A549 (cell line): ENCODE measurements at regions not wholly inside any gene's neighbourhood (a gene's known extent, or its start where the extent isn't known, plus 50 kb on each side); places are given as distances from the start of the nearest gene placed in this dataset.
A peak's percentile ranks its signal among the peaks of the same experiment; 100 is the strongest.

ENCODE experiments used
- ATAC-seq, 2 experiments: fragments of 200-7000 bp in 1 of 2; fragments of >200 bp in 1 of 2; cut with Nextera tagmentation in 1 of 2; cut with Tn5 transposase in 1 of 2; 3 replicates each; pipeline versions ENCODE4 v1.8.0 to v1.9.1; 2018 to 2020; ENCODE audit warnings: mild to moderate bottlenecking in 1 of 2, moderate library complexity in 1 of 2
- CTCF ChIA-PET: fragments of 300-600 bp; sonication (Branson Sonifier 250); formaldehyde crosslinking; extraction: SDS; loops from one replicate; lab custom pipeline; 2021; ENCODE audit warnings: antibody characterized with exemption, inconsistent platforms; lab: Yijun Ruan, JAX
- POLR2A ChIA-PET: fragments of 350-600 bp; formaldehyde crosslinking; extraction: SDS; loops from one replicate; lab custom pipeline; 2021; ENCODE audit warnings: antibody characterized with exemption, inconsistent platforms; lab: Yijun Ruan, JAX
- DNase-seq, 2 experiments: peaks; one replicate each; pipeline versions ENCODE4 v3.0.0 to v3.0.0-alpha.2; 2011 to 2016; ENCODE audit warnings: low read depth in 1 of 2, low spot score in 1 of 2
- FAIRE-seq: peaks from 2 replicates; lab custom pipeline; 2011; peaks lifted over from hg19 to GRCh38; lab: Jason Lieb, UNC
- H3K27ac ChIP-seq, 2 experiments: fragments of >200 bp; sonication (Bioruptor Twin); formaldehyde crosslinking; 3 replicates each; pipeline ENCODE4 v1.5.1; 2016 to 2017
- H3K4me1 ChIP-seq: fragments of >200 bp; sonication (Bioruptor Twin); formaldehyde crosslinking; 3 replicates; pipeline ENCODE4 v1.6.1; 2016
- H3K4me2 ChIP-seq: fragments of >200 bp; sonication (Bioruptor Twin); formaldehyde crosslinking; 3 replicates; pipeline ENCODE4 v1.6.1; 2016
- H3K4me3 ChIP-seq: fragments of >200 bp; sonication (Bioruptor Twin); formaldehyde crosslinking; 3 replicates; pipeline ENCODE4 v1.5.1; 2016
- H3K9me3 ChIP-seq: fragments of >200 bp; sonication (Bioruptor Twin); formaldehyde crosslinking; 3 replicates; pipeline ENCODE4 v1.6.1; 2016
- CBX2 ChIP-seq: fragments of 200-600 bp; sonication (generic); IDR thresholded peaks from 2 replicates; pipeline ENCODE4 v1.6.1; 2016; ENCODE audit warnings: low read depth, mild to moderate bottlenecking, borderline replicate concordance
- CBX8 ChIP-seq: fragments of 200-600 bp; sonication (generic); IDR thresholded peaks from 2 replicates; pipeline ENCODE4 v1.6.1; 2016
- CHD4 ChIP-seq: fragments of 200-600 bp; sonication (generic); IDR thresholded peaks from 2 replicates; pipeline ENCODE4 v1.6.1; 2016; ENCODE audit warnings: antibody characterized with exemption, mild to moderate bottlenecking, borderline replicate concordance
- CTCF ChIP-seq: fragments of >200 bp; sonication (Bioruptor Twin); formaldehyde crosslinking; IDR thresholded peaks from 3 replicates; pipeline ENCODE4 v1.5.1; 2016
- E2F6 ChIP-seq: IDR thresholded peaks from 2 replicates; pipeline ENCODE4 v1.6.1; 2012; ENCODE audit warnings: low read depth, borderline replicate concordance
- EP300 ChIP-seq, 2 experiments: fragments of >200 bp; sonication (Bioruptor Twin); formaldehyde crosslinking; IDR thresholded peaks; 2 replicates in 1 of 2; 3 replicates in 1 of 2; pipeline ENCODE4 v1.6.1; 2016 to 2017
- FOXS1 ChIP-seq: fragments of 250-450 bp; sonication (Bioruptor Pico); IDR thresholded peaks from 2 replicates; pipeline ENCODE4 v1.5.0; 2020; ENCODE audit warnings: mild to moderate bottlenecking, moderate library complexity
- HES2 ChIP-seq: fragments of >200 bp; sonication (Bioruptor Twin); formaldehyde crosslinking; IDR thresholded peaks from 2 replicates; pipeline ENCODE4 v1.6.1; 2016
- HOXB13 ChIP-seq: fragments of 250-450 bp; sonication (Bioruptor Pico); IDR thresholded peaks from 2 replicates; pipeline ENCODE4 v1.5.0; 2020; ENCODE audit warnings: low read depth, mild to moderate bottlenecking, moderate library complexity
- MAFK ChIP-seq: fragments of 450-650 bp; IDR thresholded peaks from 2 replicates; pipeline ENCODE4 v1.6.1; 2014; ENCODE audit not compliant: partially characterized antibody
- MYC ChIP-seq: IDR thresholded peaks from 2 replicates; pipeline ENCODE4 v1.6.1; 2012; ENCODE audit warnings: mild to moderate bottlenecking, inconsistent platforms, low read length, improper control_type of control experiment, borderline replicate concordance
- NFE2L2 ChIP-seq: fragments of 150-350 bp; conservative IDR thresholded peaks from 2 replicates; pipeline ENCODE4 v1.6.1; 2014; ENCODE audit warnings: low read length
- POLR2A ChIP-seq: IDR thresholded peaks from 2 replicates; pipeline ENCODE4 v1.6.1; 2012; ENCODE audit warnings: mild to moderate bottlenecking, low read length
- RAD21 ChIP-seq, 2 experiments: fragments of >200 bp in 1 of 2; sonication (Bioruptor Twin) in 1 of 2; formaldehyde crosslinking in 1 of 2; IDR thresholded peaks in 1 of 2; conservative IDR thresholded peaks in 1 of 2; 2 replicates in 1 of 2; 3 replicates in 1 of 2; pipeline ENCODE4 v1.6.1; 2012 to 2018; ENCODE audit warnings: inconsistent platforms in 1 of 2
- REST ChIP-seq: fragments of 200-600 bp; sonication (generic); IDR thresholded peaks from 2 replicates; pipeline ENCODE4 v1.6.1; 2016; ENCODE audit warnings: antibody characterized with exemption, mild to moderate bottlenecking, moderate library complexity
- SREBF2 ChIP-seq: fragments of 450-650 bp; IDR thresholded peaks from 2 replicates; pipeline ENCODE4 v1.6.1; 2014; ENCODE audit warnings: mild to moderate bottlenecking, moderate library complexity
- TP53 ChIP-seq: fragments of 250-450 bp; sonication (Bioruptor Pico); IDR thresholded peaks from 2 replicates; pipeline ENCODE4 v1.5.0; 2021; ENCODE audit warnings: mild to moderate bottlenecking, moderate library complexity
- ZFP36 ChIP-seq: fragments of 450-650 bp; IDR thresholded peaks from 2 replicates; pipeline ENCODE4 v1.6.1; 2014; ENCODE audit warnings: borderline replicate concordance; ENCODE audit not compliant: partially characterized antibody
- ZNF302 ChIP-seq: fragments of 250-450 bp; sonication (Bioruptor Pico); IDR thresholded peaks from 2 replicates; pipeline ENCODE4 v1.9.0; 2021; ENCODE audit warnings: inconsistent platforms, mild to moderate bottlenecking, moderate library complexity
- whole genome bisulfite sequencing: methylation state at CpG from one replicate; pipeline ENCODE4 v1.1.6; 2017; ENCODE audit errors: missing lambda C conversion rate; 5-methylcytosine and 5-hydroxymethylcytosine counted together

GRCh38 chr16:79497606-79498350 is 102.8 kb downstream of the MAF start:
- WGBS: 15% methylated on average over 6 of the region's 6 CpGs
- POLR2A ChIA-PET: no interaction called here
- TF ChIP-seq ZNF302 (CRISPR knock-in tag): no peak
- peak; percentile 28 for TF ChIP-seq MAFK
- TF ChIP-seq NFE2L2: peak; percentile 39; the same call in 1 of the 2 replicates
- no peaks in the 10 kb centered on the region for H3K4me1 ChIP-seq
- H3K4me2 ChIP-seq: no peak overlapping the region
- ATAC-seq: no peak
- no peak for DNase-seq
- no peak overlapping the region for H3K4me3 ChIP-seq
- CTCF ChIA-PET: interaction anchor here (1.2 kb wide), 1 partner anchor 104 kb away, joined by 3 read pairs; no protein-coding TSS in a partner anchor
- H3K9me3 ChIP-seq: no peaks in the 10 kb centered on the region
- H3K27ac ChIP-seq: no peak overlapping the region
- no peak for FAIRE-seq

- ChIA-PET CTCF (no interaction called here), POLR2A (no interaction called here)
- 0% methylated on average over 2 of the region's 2 CpGs for WGBS
- Histone ChIP-seq H3K27ac (no peak overlapping the region), H3K4me1 (no peaks in the 10 kb centered on the region), H3K9me3 (no peaks in the 10 kb centered on the region), H3K4me2 (no peak overlapping the region), H3K4me3 (no peak overlapping the region)
- ATAC-seq: no peak
- no peak for FAIRE-seq
- no peak for TF ChIP-seq REST
- TF ChIP-seq MYC: no peak
- no peak for DNase-seq
Measured at GRCh38 chr16:79493911-79494310, 106.6 kb downstream of the MAF start.

GRCh38 chr16:79492036-79492435 is 108.5 kb downstream of the MAF start:
- no peak for FAIRE-seq
- no peak for ATAC-seq
- CTCF ChIA-PET: no interaction called here

GRCh38 chr16:79485020-79485419 is 115.5 kb downstream of the MAF start:
- no peak for ATAC-seq
- H3K27ac ChIP-seq: no peak overlapping the region
- H3K4me1 ChIP-seq: no peaks in the 10 kb centered on the region
- no peaks in the 10 kb centered on the region for H3K9me3 ChIP-seq
- FAIRE-seq: no peak
- DNase-seq: no peak
- CTCF ChIA-PET: no interaction called here
- no peak overlapping the region for H3K4me2 ChIP-seq
- POLR2A ChIA-PET: no interaction called here
- TF ChIP-seq HOXB13 (no peak), ZFP36 (no peak), SREBF2 (no peak), E2F6 (no peak), CBX2 (no peak), CTCF (no peak), TP53 (CRISPR knock-in tag) (no peak), CBX8 (no peak), HES2 (no peak), REST (no peak), NFE2L2 (no peak), FOXS1 (CRISPR knock-in tag) (no peak), CHD4 (no peak), POLR2A (no peak)
- no peak overlapping the region for H3K4me3 ChIP-seq
- 57% methylated on average over 3 of the region's 3 CpGs for WGBS

More at GRCh38 chr16:79492036-79492435, 108.5 kb downstream of the MAF start:
- Histone ChIP-seq H3K9me3 (no peaks in the 10 kb centered on the region), H3K4me2 (no peak overlapping the region), H3K4me1 (no peaks in the 10 kb centered on the region), H3K4me3 (no peak overlapping the region), H3K27ac (no peak overlapping the region)
- TF ChIP-seq EP300 (IDR thresholded peaks at IDR 0.05) (no peak), RAD21 (conservative IDR thresholded peaks at IDR 0.05 in 1 of 2, IDR thresholded peaks at IDR 0.05 in 1 of 2) (no peak)
- POLR2A ChIA-PET: no interaction called here
- WGBS: 22% methylated on average over 10 of the region's 10 CpGs
- no peak for DNase-seq
